Natural killer cell treated with Interleukin-12 subunit alpha and Interleukin-12 subunit beta and Interleukin-15 and Interleukin-18, amount 100 ng/mL, for 72 hours (primary cell): ENCODE measurements at regions not wholly inside any gene's neighbourhood (a gene's known extent, or its start where the extent isn't known, plus 50 kb on each side); places are given as distances from the start of the nearest gene placed in this dataset.
"Not testable (repeated sequence)": the region's sequence is repeated elsewhere in the genome, so short reads cannot be mapped to it uniquely, and the experiment has no call there.

Experiments
- ATAC-seq, 2 donors: fragments of 150-1000 bp; cut with Tn5 transposase in 1 of 2; sonication (Bioruptor Pico), chemical (Tn5 transposase) in 1 of 2; 2 replicates each; pipeline ENCODE4 v1.10.0; 2021
- DNase-seq: peaks from one replicate; pipeline ENCODE4 v3.0.0; 2022; ENCODE audit warnings: low spot score
- H3K27ac Mint-ChIP-seq, 2 donors: 1 replicate in 1 of 2; 2 replicates in 1 of 2; pipeline ENCODE4 v1.8.0; 2022; ENCODE audit warnings: mixed read lengths in 2 of 2, mild to moderate bottlenecking in 1 of 2, moderate library complexity in 1 of 2
- H3K27me3 Mint-ChIP-seq, 2 donors: 1 replicate in 1 of 2; 2 replicates in 1 of 2; pipeline ENCODE4 v1.8.0; 2022; ENCODE audit warnings: mixed read lengths in 2 of 2
- H3K36me3 Mint-ChIP-seq: one replicate; pipeline ENCODE4 v1.8.0; 2022; ENCODE audit warnings: mixed read lengths
- H3K4me1 Mint-ChIP-seq, 2 donors: 1 replicate in 1 of 2; 2 replicates in 1 of 2; pipeline ENCODE4 v1.8.0; 2022; ENCODE audit warnings: low read depth in 2 of 2, mixed read lengths in 2 of 2, mild to moderate bottlenecking in 1 of 2
- H3K4me3 Mint-ChIP-seq: one replicate; pipeline ENCODE4 v1.8.0; 2022; ENCODE audit warnings: mixed read lengths
- H3K9me3 Mint-ChIP-seq: 2 replicates; pipeline ENCODE4 v1.8.0; 2022; ENCODE audit warnings: mixed read lengths

GRCh38 chr9:71608021-71608420 is 160.3 kb downstream of the CEMIP2 start:
- peaks cover 3% of the 10 kb centered on the region for H3K9me3 Mint-ChIP-seq
- H3K4me1 Mint-ChIP-seq = no peaks in the 10 kb centered on the region
- H3K27ac Mint-ChIP-seq = no peak overlapping the region
- no peak for ATAC-seq
- H3K36me3 Mint-ChIP-seq = no peaks in the 10 kb centered on the region
- H3K27me3 Mint-ChIP-seq = no peaks in the 10 kb centered on the region
- no peak for DNase-seq
- H3K4me3 Mint-ChIP-seq = no peak overlapping the region

- DNase-seq (no peak), ATAC-seq (no peak)
- Mint-ChIP-seq H3K36me3 (no peaks in the 10 kb centered on the region), H3K4me1 (no peaks in the 10 kb centered on the region), H3K27me3 (no peaks in the 10 kb centered on the region), H3K27ac (no peak overlapping the region), H3K4me3 (no peak overlapping the region), H3K9me3 (peaks cover 3% of the 10 kb centered on the region)
Measured at GRCh38 chr9:71607461-71607881, 160.8 kb downstream of the CEMIP2 start.

- ATAC-seq = peak; percentile 70 to 78
- H3K27me3 Mint-ChIP-seq = no peaks in the 10 kb centered on the region
- no peaks in the 10 kb centered on the region for H3K4me1 Mint-ChIP-seq
- peak; percentile 84 for DNase-seq
- no peaks in the 10 kb centered on the region for H3K36me3 Mint-ChIP-seq
- H3K27ac Mint-ChIP-seq = no peak overlapping the region
- no peaks in the 10 kb centered on the region for H3K9me3 Mint-ChIP-seq
- H3K4me3 Mint-ChIP-seq = no peak overlapping the region
Measured at GRCh38 chr9:71604197-71605063, 163.9 kb downstream of the CEMIP2 start.

- Mint-ChIP-seq H3K27ac (no peak overlapping the region), H3K4me1 (no peaks in the 10 kb centered on the region), H3K4me3 (no peak overlapping the region), H3K27me3 (peaks cover 3 to 7% of the 10 kb centered on the region in 2 donors), H3K36me3 (no peaks in the 10 kb centered on the region), H3K9me3 (no peaks in the 10 kb centered on the region)
- DNase-seq = no peak
- no peak for ATAC-seq
Measured at GRCh38 chr9:71602652-71603051, 165.7 kb downstream of the CEMIP2 start.

- peaks cover 21 to 40% of the 10 kb centered on the region in 2 donors for H3K27me3 Mint-ChIP-seq
- not testable (repeated sequence) for ATAC-seq, H3K9me3 Mint-ChIP-seq, H3K4me1 Mint-ChIP-seq, H3K4me3 Mint-ChIP-seq, H3K36me3 Mint-ChIP-seq, DNase-seq, H3K27ac Mint-ChIP-seq
Measured at GRCh38 chr9:71595762-71596161, 172.6 kb downstream of the CEMIP2 start.

GRCh38 chr9:71594541-71594940 is 173.8 kb downstream of the CEMIP2 start:
- Mint-ChIP-seq H3K4me3 (no peak overlapping the region), H3K36me3 (no peaks in the 10 kb centered on the region), H3K27me3 (peaks cover 21 to 40% of the 10 kb centered on the region in 2 donors), H3K27ac (no peak overlapping the region), H3K9me3 (no peaks in the 10 kb centered on the region), H3K4me1 (no peaks in the 10 kb centered on the region)
- DNase-seq (no peak), ATAC-seq (no peak)

- H3K9me3 Mint-ChIP-seq = no peaks in the 10 kb centered on the region
- H3K4me1 Mint-ChIP-seq = no peaks in the 10 kb centered on the region
- DNase-seq (no peak), ATAC-seq (no peak)
- no peak overlapping the region for H3K4me3 Mint-ChIP-seq
- no peak overlapping the region for H3K27ac Mint-ChIP-seq
- no peaks in the 10 kb centered on the region for H3K36me3 Mint-ChIP-seq
- peaks cover 17 to 41% of the 10 kb centered on the region in 2 donors for H3K27me3 Mint-ChIP-seq
Measured at GRCh38 chr9:71592400-71592799, 175.9 kb downstream of the CEMIP2 start.

GRCh38 chr9:71590362-71590761 is 178.0 kb downstream of the CEMIP2 start:
- Mint-ChIP-seq H3K27me3 (peaks cover 15 to 31% of the 10 kb centered on the region in 2 donors), H3K4me1 (no peaks in the 10 kb centered on the region), H3K36me3 (no peaks in the 10 kb centered on the region), H3K4me3 (no peak overlapping the region), H3K9me3 (no peaks in the 10 kb centered on the region), H3K27ac (no peak overlapping the region)
- ATAC-seq (no peak), DNase-seq (no peak)

GRCh38 chr9:71589612-71590011 is 178.7 kb downstream of the CEMIP2 start:
- Mint-ChIP-seq H3K4me1 (no peaks in the 10 kb centered on the region), H3K27ac (no peak overlapping the region), H3K4me3 (no peak overlapping the region), H3K36me3 (no peaks in the 10 kb centered on the region), H3K27me3 (peaks cover 10 to 24% of the 10 kb centered on the region in 2 donors), H3K9me3 (no peaks in the 10 kb centered on the region)
- DNase-seq (no peak), ATAC-seq (no peak)

- H3K4me1 Mint-ChIP-seq = no peaks in the 10 kb centered on the region
- H3K4me3 Mint-ChIP-seq = no peak overlapping the region
- H3K36me3 Mint-ChIP-seq = no peaks in the 10 kb centered on the region
- H3K27me3 Mint-ChIP-seq = peaks cover 0 to 11% of the 10 kb centered on the region in 2 donors
- DNase-seq (no peak), ATAC-seq (peak in 1 of 2 donors; percentile 36)
- H3K9me3 Mint-ChIP-seq = no peaks in the 10 kb centered on the region
- no peak overlapping the region for H3K27ac Mint-ChIP-seq
Measured at GRCh38 chr9:71587576-71588362, 180.5 kb downstream of the CEMIP2 start.

- Mint-ChIP-seq H3K4me1 (no peaks in the 10 kb centered on the region), H3K4me3 (no peak overlapping the region), H3K27me3 (peaks cover 0 to 7% of the 10 kb centered on the region in 2 donors), H3K36me3 (no peaks in the 10 kb centered on the region), H3K9me3 (no peaks in the 10 kb centered on the region), H3K27ac (no peak overlapping the region)
- DNase-seq = no peak
- no peak for ATAC-seq
Measured at GRCh38 chr9:71583792-71584191, 184.5 kb downstream of the CEMIP2 start.

- Mint-ChIP-seq H3K9me3 (no peaks in the 10 kb centered on the region), H3K4me1 (no peaks in the 10 kb centered on the region), H3K27ac (no peak overlapping the region), H3K4me3 (no peak overlapping the region), H3K36me3 (no peaks in the 10 kb centered on the region), H3K27me3 (peaks cover 7 to 8% of the 10 kb centered on the region in 2 donors)
- ATAC-seq (no peak), DNase-seq (no peak)
Measured at GRCh38 chr9:71582347-71582746, 186.0 kb downstream of the CEMIP2 start.

- DNase-seq (no peak), ATAC-seq (no peak)
- H3K27ac Mint-ChIP-seq = no peak overlapping the region
- peaks cover 8 to 9% of the 10 kb centered on the region in 2 donors for H3K27me3 Mint-ChIP-seq
- H3K36me3 Mint-ChIP-seq = no peaks in the 10 kb centered on the region
- no peak overlapping the region for H3K4me3 Mint-ChIP-seq
- no peaks in the 10 kb centered on the region for H3K4me1 Mint-ChIP-seq
- H3K9me3 Mint-ChIP-seq = no peaks in the 10 kb centered on the region
Measured at GRCh38 chr9:71581101-71581500, 187.2 kb downstream of the CEMIP2 start.

GRCh38 chr9:71571186-71571585 is 197.1 kb downstream of the CEMIP2 start:
- Mint-ChIP-seq H3K27ac (no peak overlapping the region), H3K4me1 (no peaks in the 10 kb centered on the region), H3K4me3 (no peak overlapping the region), H3K36me3 (no peaks in the 10 kb centered on the region), H3K9me3 (no peaks in the 10 kb centered on the region), H3K27me3 (peaks cover 20 to 39% of the 10 kb centered on the region in 2 donors)
- DNase-seq (no peak), ATAC-seq (no peak)
